ENCODE measurements at regions not wholly inside any gene's neighbourhood (a gene's known extent, or its start where the extent isn't known, plus 50 kb on each side); places are given as distances from the start of the nearest gene placed in this dataset.

DNA sequence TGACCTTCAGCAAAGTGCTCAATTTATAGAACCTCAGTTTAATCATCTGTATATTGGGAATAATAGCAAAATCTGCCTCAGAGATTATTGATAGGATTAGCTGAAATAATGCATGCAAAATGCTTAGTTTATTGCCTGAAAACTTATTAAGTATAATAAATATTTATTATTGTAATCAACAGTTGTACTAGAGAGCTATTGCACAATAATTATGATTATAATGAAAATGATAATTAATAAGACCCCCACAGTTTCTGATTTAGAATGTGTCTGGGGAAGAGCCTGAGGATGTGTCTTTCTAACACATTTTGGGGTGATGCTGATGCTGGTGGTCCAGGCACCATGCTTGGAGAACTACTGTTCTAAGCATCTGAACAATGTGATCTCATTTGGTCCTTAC, 419.6 kb downstream of the NPIPA7 start:
- no peak for DNase-seq

DNA sequence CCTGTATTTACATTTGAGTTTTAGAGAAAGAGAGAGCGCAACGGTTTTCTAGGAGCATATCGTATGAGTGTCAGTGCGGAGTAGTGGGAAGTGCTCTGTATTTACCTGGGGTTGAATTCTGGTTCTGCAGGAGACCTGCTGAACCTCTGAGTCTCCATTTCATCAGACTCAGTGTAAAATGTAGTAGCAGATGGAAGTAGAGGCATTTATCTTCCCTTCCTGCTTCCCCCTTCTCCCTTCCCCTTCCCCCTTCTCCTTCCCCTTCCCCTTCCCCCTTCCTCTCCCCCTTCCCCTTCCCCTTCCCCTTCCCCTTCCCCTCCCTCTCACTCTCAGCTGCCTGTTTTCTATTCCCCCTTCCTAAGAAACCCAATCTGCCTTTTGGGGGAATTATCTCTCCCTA, 426.9 kb downstream of the NPIPA7 start:
- DNase-seq: no peak

DNA sequence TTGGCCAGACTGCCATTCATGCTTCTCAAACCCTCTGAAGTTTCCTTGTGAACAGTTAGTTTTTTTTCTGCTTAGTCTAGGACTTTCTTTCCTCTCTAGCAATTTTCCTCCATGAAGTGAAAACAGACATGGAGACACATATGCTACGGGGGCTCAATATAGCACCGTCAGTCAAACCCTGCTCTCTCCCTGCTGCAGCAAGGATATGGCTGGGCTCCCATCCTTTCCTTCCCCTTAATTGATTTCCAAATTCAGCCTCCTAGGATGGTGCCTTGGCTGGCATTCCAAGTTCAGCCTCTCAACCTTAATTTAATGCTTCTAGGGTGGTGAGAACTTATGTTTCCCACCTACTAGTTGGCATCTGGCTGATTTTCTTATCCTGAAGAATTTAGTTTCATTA, 436.7 kb downstream of the NPIPA7 start:
- no peak for DNase-seq

DNA sequence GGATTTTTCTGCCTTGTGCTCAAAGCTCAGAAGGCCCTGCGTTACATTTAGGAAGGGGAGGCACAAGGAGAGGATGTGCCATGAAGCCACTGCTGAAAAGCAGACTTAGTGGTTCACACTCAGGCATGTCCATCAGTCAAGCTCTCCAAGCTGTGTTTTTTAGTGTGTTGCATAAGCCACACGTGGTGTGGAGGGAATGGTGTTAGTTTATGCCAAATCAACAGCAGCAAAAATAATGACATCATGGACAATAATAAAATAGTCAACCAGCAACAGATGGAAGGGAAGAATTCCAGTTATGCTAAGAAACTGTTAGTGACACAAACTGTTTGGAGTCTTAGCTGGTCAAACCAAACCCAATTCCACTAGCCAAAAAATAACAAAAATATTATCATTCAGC, 438.3 kb downstream of the NPIPA7 start:
- DNase-seq: no peak

DNA sequence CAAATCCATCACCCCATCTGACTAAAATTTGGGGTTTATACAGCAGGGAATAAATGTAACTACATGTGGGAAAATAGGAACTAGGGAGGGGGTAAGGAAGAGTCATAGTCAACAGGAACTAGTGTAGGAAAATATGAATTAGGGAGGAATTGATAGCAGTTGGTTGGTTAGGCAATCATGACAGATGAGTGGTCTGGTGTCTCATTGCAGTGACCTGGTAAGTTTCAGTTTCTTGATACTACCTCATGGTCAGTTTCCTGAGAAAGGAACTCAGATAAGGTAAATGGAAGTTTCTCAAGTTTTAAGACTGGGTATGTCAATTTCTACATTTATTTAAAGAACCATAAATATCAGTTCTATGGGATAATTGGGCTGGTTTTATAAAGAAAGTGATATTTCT, 442.3 kb downstream of the NPIPA7 start:
- DNase-seq: no peak

DNA sequence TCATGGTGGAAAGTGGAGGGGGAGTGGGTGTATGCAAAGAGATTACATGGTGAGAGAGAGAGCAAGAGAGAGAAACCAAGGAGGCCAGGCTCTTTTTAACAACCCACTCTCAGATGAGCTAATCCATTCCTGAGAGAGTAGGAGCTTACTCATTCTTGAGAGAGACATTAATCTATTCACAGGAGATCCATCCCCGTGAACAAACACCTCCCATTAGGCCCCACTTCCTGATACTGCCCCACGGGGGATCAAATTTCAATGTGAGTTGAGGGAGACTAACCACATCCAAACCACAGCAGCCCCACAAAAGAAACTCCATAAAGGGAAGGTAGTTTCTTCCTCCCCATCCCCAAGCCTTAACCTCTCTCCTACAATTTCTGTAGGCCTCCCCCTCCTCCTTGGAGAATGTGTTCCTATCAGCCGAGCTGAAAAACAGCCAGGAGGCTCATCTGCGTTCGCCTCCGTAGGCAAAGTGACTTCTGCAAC, 450.0 kb downstream of the NPIPA7 start:
- no peak for DNase-seq

DNA sequence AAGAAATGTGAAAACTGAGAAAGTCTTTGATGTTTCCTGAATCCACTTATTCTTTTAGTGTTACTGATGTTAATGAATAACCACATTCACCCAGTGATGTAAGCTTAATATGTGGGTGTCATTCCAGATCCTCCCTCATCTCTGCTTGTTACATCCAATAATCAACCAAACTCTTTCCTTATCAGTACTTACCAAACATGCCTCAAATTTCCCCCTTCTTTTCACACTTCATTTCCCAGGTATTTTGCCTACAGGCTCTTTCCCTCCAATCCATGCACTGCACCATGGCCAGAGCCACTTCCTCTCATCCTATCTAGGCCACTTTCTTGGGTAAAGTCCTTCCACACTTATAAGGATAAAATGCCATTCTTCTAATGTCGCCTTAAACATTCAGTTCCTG, 451.5 kb downstream of the NPIPA7 start:
- DNase-seq: no peak

DNA sequence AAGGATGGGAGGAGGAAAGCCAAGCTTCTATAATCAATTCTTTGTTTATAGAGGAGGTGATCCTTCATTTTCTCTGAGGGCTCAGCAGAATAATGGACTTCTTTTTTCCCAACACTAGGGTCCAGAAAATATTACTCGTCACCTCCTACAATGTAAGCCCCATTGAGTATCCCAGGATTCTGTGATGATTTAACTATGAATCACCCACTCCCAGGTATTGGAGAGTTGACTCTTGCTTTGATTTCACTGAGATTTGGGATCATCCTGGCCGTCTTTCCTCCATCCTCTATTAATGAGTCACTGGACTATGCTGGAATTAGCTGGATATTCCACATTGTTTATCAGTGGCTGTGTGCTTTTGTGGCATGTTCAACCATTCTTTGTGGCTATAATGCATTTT, 452.0 kb downstream of the NPIPA7 start:
- no peak for DNase-seq

DNA sequence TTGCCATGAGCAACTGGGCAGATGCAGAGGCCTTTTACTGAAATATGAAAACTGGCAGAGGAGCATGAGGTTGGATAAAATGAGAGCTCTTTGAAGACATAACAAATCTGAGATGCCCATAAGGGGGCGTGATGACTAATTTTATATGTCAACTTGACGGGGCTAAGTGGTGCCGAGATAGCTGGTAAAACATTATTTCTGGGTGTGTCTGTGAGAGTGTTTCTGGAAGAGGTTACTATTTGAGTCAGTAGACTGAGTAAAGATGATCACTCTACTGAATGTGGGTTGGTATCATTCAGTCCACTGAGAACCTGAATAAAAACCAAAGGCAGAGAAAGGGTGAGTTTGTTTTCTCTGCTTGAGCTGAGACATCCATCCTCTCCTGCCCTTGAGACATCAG, 454.2 kb downstream of the NPIPA7 start:
- DNase-seq: no peak

DNA sequence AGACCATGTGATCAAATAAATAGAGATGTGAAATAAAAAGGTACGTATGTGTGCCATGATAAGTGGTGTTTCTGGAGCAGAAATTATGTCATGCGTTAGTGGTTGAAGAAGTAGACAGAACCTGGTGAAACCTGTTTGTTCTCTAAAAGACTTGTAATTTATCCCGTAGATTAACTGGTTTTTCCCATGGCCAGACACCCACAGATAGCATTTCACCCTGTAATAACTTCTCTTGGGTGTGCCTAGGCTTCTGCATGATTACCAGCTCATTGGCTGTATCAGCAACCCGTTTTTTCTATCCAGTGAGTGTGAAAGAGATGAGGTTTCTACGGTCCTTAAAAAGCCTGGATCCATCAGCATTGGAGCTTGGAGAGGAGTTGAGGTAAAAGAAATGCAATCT, 471.3 kb downstream of the NPIPA7 start:
- no peak for DNase-seq

DNA sequence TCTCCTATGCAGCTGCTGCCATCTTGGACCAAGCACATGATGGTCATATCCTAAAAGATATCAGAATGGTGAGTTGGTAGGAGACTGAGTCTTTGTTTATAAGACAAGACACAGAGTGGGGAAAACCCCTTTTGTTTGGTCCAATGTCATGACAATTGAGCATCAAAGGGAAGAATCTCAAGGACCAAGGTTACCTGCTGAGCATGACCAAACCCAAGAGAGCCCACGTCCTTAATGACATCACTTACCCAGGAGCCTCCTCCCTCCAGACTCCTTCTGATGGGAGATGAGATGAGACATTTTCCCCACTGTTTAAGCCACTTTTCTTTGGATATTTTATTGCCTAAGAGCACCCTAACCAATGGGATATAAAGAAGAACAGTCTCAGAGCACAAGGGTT, 478.1 kb downstream of the NPIPA7 start:
- DNase-seq: no peak

DNA sequence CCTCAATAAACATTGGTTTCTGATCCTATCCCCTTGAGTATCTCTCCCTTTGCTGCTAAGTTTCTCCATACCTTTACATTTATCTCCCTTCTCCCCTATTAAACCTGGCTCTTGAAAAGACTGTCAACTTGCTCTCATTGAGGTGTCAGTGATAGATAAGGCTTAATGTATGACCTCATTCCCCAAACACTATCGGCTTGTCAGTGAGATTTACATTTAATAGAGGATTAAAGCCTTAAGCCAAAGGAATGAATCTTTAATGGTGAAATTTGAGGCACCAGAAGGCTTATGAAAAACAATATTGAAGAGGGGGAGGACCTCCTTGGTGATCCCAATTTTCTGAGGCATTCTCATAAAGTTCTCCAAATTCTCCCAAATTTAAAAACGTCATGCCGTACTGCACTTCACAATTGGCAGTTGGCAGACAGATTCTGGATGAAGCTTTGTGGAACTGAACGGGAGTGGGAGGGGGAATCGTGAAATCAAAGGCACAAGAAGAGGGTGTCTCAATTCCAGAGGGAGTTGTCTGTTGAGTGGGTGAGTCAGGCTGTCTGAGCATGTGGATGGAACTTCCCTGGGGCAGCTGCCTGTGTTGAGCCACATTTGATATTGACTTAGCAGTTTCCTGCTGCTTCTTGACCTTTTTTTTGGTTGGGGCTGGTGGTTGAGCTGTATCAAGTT, 478.8 kb downstream of the NPIPA7 start:
- no peak for DNase-seq

DNA sequence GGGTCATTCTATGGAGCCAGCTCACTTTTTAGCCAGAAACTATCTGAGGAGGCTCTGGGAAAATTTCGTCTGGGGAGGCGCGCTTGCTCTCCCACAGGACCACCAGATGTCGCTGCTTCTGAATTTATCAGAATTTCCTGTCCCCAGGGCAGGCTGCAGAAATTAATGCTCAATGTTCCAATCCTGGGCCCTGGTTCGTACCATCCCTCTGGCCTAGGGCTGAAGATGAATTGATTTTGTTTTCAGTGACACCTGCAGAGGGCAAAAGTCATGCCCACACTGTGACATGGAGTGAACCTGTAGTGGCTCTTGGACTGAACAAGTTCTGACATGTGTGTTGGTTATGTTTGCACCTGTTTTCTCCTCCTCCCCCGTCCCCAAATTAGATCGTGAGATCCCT, 482.6 kb downstream of the NPIPA7 start:
- DNase-seq: peak; percentile 40

DNA sequence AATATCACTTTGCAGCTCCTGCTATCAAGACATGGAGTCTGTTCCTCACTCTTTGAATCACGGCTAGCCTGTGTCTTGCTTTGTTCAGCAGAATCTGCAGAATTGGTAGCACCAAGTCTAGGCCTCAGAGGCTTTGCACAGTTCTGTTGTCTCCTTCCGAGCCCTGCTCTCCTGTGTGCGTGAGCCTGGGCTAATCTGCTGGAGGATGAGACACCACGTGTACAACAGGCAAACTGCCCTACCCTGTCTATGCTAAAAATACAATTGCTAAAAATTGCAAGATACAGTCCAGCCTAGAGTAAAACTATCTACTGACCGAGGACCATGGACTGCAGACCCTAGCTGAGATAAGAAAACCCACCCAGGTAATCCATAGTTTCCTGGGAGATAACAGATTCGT, 484.7 kb downstream of the NPIPA7 start:
- no peak for DNase-seq

DNA sequence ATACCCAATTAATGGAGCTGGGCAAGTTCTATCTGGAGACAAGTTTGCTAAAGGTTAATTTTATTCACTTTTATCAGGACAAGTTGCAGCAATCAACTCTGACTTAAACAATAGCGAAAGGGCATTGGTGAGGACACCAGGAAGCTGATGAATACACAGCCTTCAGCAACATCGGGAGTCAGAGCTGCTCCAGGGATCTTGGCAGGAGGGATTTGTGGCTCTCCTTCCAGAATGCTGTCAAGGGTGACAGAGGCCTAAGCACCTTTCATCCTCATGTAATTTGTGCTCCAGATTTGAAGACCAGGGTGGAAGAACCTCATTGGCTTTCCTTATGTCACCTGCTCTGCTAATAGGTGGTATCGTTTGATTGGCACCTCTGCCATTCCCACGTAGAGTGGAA, 485.6 kb downstream of the NPIPA7 start:
- no peak for DNase-seq

DNA sequence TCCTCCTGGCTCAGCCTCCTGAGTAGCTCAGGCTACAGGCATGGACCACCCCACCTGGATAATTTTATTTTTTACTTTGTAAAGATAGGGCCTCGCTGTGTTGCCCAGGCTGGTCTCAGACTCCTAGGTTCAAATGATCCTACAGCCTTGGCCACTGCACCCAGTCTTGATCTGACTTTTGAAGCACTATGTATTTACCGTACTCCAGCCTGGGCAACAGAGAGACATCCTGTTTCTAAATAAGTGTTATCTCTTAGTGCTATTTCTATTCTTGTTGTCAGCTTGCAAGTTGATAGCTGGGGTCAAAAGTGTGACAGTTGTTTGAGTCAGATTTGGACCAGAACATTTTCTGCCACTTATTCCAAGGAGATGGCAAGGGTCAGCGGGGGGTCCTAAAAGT, 486.4 kb downstream of the NPIPA7 start:
- no peak for DNase-seq

DNA sequence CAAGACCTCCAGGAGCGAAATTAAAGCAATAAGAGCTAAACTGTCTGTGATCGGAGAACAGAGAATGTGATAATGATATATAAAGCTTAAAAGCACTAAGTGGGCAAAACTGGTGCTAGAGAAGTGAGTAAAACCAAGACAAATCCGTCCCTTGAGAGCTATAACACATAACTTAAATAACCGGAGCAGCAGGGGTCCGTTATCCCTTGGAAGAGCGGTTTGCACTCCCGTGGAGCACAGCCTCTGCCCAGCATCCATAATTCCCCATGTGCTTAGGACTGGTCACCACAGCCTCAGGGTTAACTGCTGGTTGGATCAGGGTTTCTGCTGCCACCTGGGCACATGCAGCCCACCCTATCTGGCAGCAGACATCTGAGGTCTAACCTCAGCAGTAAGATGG, 489.0 kb downstream of the NPIPA7 start:
- DNase-seq: no peak

DNA sequence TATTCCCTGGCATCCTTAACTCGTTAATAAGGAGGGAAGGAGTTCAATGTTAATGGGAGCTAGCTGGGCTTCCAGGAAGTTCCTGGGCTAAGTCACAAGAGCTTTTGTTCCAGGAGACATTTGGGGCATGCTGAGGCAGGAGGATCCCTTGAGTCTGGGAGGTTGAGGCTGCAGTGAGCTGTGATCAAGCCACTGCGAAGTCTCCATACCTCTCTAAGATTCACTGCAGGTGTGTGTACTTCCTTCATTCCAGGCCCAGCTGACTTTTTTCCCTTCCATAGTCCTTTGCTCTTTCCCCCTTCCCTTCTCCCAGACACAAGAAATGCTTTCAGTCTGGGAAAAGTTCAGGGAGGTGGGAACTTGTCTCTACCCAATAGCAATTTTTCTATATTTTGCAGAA, 489.8 kb downstream of the NPIPA7 start:
- no peak for DNase-seq

DNA sequence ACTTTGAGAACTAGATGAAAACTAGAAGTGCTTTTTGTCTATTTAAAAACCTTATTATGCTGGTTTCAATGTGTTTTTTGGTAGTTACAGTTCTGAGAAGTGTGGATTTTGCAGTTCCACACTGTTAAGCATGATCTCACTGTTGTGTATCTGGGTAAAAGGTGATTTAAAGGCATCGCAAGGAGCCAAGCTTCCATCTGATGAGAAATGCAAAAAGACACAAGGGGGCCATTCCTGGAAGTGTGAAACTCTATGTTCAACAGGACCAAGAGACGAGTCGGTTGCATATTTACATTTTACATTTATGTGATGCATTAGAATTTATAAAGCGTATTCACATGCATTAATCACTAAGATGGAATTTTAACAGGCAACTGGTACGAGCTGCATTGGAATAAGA, 490.8 kb downstream of the NPIPA7 start:
- DNase-seq: no peak

DNA sequence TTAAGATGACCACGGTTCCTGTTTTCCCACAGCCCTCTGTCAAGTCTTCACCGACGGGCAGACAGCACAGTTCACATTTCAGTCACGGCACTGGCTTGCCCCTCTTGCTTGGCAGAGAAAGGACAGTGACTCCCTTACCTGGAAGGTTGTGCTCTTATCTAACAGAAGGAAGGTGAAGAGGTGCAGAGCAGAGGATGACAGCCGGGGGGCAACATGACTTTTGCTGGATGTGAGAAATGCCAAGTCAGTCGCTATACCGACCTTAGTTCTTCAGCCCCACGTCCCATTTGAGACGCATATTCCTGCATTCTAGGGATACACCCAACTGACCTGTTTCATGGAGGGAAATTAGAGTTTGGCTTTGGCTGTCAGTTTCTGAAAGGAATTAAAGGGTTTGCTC, 492.3 kb downstream of the NPIPA7 start:
- DNase-seq: no peak

DNA sequence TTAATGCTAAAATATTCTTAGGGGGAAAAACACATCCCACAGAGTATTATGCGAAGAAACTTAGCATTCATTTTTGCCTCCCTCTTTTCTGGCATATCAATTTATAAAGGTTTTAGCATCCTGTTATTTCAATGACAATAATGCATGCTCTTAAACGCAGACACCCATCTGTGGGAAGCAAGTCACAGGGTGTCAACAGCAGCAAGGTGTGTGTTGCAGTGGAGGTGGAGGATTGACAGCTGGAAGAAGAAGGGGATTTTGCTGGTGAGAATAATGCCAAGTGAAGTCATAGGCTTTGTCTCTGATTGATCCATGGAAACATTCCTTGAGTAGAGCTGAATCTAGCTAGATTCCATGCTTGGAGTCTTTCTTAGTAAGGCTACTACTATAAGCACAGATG, 498.1 kb downstream of the NPIPA7 start:
- DNase-seq: no peak

DNA sequence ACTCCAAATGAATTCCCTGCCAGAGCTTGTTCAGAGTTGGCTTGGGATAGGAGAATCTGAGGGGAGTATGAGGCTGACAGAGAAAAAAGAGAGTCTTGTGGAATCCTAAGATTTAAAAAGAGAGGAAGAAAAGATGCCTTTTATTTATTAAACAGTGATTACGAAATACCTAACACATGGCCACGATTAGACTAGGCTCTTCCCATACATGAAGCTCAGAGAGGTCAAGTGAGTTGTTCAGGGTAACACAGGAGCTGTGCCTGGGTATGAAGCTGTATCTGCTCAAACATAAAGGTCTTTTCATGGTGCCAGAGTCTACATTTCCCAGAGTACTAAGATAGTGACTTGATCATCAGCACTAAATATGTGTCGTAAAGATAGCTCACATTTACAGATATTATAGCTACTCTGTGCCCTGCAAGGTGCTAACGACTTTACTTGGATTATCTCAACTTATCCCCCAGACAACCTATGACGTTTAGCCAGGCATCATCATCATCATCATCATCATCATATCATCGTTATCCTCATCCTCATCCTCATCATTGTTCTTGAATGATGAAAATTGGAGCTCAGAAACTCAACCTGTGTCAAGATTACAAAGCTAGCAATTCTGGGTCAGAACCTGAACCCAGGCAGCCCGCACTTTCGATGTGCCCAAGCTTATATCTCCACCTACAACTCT, 500.8 kb downstream of the NPIPA7 start:
- DNase-seq: no peak

DNA sequence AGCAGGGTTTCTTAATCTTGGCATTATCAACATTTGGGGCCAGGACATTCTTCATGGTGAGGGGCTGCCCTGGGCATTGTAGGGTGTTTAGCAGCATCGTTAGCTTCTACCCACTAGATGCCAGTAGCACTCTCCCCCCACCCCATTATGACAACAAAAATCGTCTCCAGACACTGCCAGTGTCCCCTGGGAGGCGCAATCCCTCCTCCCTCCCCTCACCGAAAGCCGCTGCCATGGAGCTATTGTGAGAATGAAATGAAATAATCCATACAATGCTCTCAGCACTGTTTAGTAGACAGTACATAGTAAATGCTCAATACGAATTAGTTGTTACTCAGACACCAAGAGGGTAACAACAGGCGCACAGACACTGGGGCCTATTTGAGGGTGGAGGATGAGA, 502.9 kb downstream of the NPIPA7 start:
- DNase-seq: no peak

DNA sequence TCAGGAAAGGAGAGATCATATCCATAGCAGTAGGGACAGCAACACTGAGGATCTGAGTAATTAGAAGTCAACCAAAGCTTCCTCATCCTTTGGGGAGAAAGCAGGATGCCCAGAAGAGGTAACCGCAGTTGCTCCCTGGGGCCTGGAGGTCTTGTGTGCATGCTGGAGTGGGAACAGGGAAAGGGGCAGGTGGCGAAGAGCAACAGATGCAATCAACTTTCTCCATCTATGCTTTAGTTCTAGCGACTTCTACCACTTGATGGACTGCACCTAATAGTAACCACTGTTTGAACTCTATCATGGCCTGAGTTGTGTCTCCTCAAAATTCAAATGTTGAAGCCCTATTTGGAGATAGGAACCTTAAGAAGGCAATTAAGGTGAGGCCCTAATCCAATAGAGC, 503.8 kb downstream of the NPIPA7 start:
- DNase-seq: no peak

DNA sequence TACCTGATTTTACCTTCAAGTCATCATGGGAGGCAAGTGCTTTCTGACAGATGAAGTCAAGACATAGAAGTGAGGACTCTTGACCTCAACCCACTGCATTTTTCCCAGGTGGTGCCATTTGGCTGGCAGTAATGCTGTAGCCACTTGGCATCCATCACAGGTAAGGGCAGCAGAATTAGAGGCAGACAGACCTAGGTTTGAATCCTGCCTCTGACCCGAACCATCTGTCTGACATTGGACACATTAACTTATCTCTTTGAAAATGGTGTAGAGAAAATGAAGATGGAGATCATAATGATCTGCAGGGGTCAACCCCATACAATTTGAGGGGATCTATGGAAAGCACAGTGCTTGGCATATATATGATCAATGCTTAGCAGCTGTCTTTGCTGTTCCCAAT, 505.5 kb downstream of the NPIPA7 start:
- no peak for DNase-seq

Data from hematopoietic multipotent progenitor cell treated with erythropoietin and hydrocortisone succinate and interleukin-3 and kit ligand, for 8 days (in vitro differentiated cells).